ENCODE measurements at regions not wholly inside any gene's neighbourhood (a gene's known extent, or its start where the extent isn't known, plus 50 kb on each side); places are given as distances from the start of the nearest gene placed in this dataset.

- TF ChIP-seq CTCF (IDR thresholded peaks at IDR 0.05) (no peak), EP300 (IDR thresholded peaks at IDR 0.05) (no peak), POLR2A (IDR thresholded peaks at IDR 0.05) (no peak), POLR2AphosphoS5 (IDR thresholded peaks at IDR 0.05) (no peak)
- no peak overlapping the region for H3K27ac ChIP-seq
- H3K36me3 ChIP-seq, result no peaks in the 10 kb centered on the region
- H3K27me3 ChIP-seq, result no peaks in the 10 kb centered on the region
- WGBS, 2 donors, result 79 to 84% methylated on average over 3 of the region's 3 CpGs
- DNase-seq (no peak), ATAC-seq (ENCODE audit: low FRiP score in 2 of 2) (no peak)
- H3K4me3 ChIP-seq, result no peak overlapping the region
- H3K4me1 ChIP-seq, result no peaks in the 10 kb centered on the region
- peaks cover 0 to 5% (median 0%) of the 10 kb centered on the region in 4 donors for H3K9me3 ChIP-seq
Measured at GRCh38 chr14:65261946-65262345, 150.6 kb upstream of the FUT8 start.

- no peak for TF ChIP-seq POLR2AphosphoS5 (IDR thresholded peaks at IDR 0.05)
- TF ChIP-seq POLR2A (IDR thresholded peaks at IDR 0.05), result no peak
- no peak for TF ChIP-seq EP300 (IDR thresholded peaks at IDR 0.05)
- TF ChIP-seq CTCF (IDR thresholded peaks at IDR 0.05), result no peak
- ATAC-seq (ENCODE audit: low FRiP score in 2 of 2) (peak in 1 of 2 donors; percentile 58), DNase-seq (no peak)
- Histone ChIP-seq H3K36me3 (no peaks in the 10 kb centered on the region), H3K9me3 (peaks cover 0 to 5% (median 0%) of the 10 kb centered on the region in 4 donors), H3K27me3 (no peaks in the 10 kb centered on the region), H3K27ac (no peak overlapping the region), H3K4me3 (no peak overlapping the region), H3K4me1 (no peaks in the 10 kb centered on the region)
- 87 to 93% methylated on average over 6 of the region's 6 CpGs for WGBS, 2 donors
Measured at GRCh38 chr14:65263177-65263788, 149.2 kb upstream of the FUT8 start.

GRCh38 chr14:65267856-65268255, 144.7 kb upstream of the FUT8 start:
- ATAC-seq (ENCODE audit: low FRiP score in 2 of 2) (no peak), DNase-seq (no peak)
- Histone ChIP-seq H3K27me3 (no peaks in the 10 kb centered on the region), H3K4me3 (no peak overlapping the region), H3K27ac (no peak overlapping the region), H3K36me3 (no peaks in the 10 kb centered on the region), H3K4me1 (no peaks in the 10 kb centered on the region), H3K9me3 (no peaks in the 10 kb centered on the region)
- 58 to 75% methylated on average over 5 of the region's 5 CpGs for WGBS, 2 donors
- TF ChIP-seq CTCF (IDR thresholded peaks at IDR 0.05) (no peak), POLR2A (IDR thresholded peaks at IDR 0.05) (no peak), EP300 (IDR thresholded peaks at IDR 0.05) (no peak), POLR2AphosphoS5 (IDR thresholded peaks at IDR 0.05) (no peak)

GRCh38 chr14:65268594-65268993, 143.9 kb upstream of the FUT8 start:
- H3K4me1 ChIP-seq, result no peaks in the 10 kb centered on the region
- ATAC-seq (ENCODE audit: low FRiP score in 2 of 2) (no peak), DNase-seq (no peak)
- H3K4me3 ChIP-seq, result no peak overlapping the region
- TF ChIP-seq POLR2AphosphoS5 (IDR thresholded peaks at IDR 0.05) (no peak), CTCF (IDR thresholded peaks at IDR 0.05) (no peak), POLR2A (IDR thresholded peaks at IDR 0.05) (no peak), EP300 (IDR thresholded peaks at IDR 0.05) (no peak)
- H3K36me3 ChIP-seq, result no peaks in the 10 kb centered on the region
- H3K9me3 ChIP-seq, result no peaks in the 10 kb centered on the region
- WGBS, 2 donors, result 75 to 87% methylated on average over 5 of the region's 5 CpGs
- H3K27me3 ChIP-seq, result no peaks in the 10 kb centered on the region
- no peak overlapping the region for H3K27ac ChIP-seq

GRCh38 chr14:65269732-65270131, 142.8 kb upstream of the FUT8 start:
- Histone ChIP-seq H3K9me3 (no peaks in the 10 kb centered on the region), H3K27me3 (no peaks in the 10 kb centered on the region), H3K4me1 (no peaks in the 10 kb centered on the region), H3K36me3 (no peaks in the 10 kb centered on the region), H3K4me3 (no peak overlapping the region), H3K27ac (no peak overlapping the region)
- no peak for TF ChIP-seq CTCF (IDR thresholded peaks at IDR 0.05)
- no peak for TF ChIP-seq EP300 (IDR thresholded peaks at IDR 0.05)
- no peak for TF ChIP-seq POLR2AphosphoS5 (IDR thresholded peaks at IDR 0.05)
- TF ChIP-seq POLR2A (IDR thresholded peaks at IDR 0.05), result no peak
- DNase-seq, result no peak
- no peak for ATAC-seq (ENCODE audit: low FRiP score in 2 of 2)
- 67 to 70% methylated on average over 1 of the region's 1 CpG for WGBS, 2 donors

Measured in upper lobe of left lung (tissue), 6 donors.